Peyer's patch (tissue), 4 donors: ENCODE measurements at regions not wholly inside any gene's neighbourhood (a gene's known extent, or its start where the extent isn't known, plus 50 kb on each side); places are given as distances from the start of the nearest gene placed in this dataset.

ENCODE experiments used
- CTCF ChIP-seq, 6 experiments: fragments of 450-650 bp in 4 of 6; fragments of 200-600 bp in 2 of 6; sonication (generic) in 1 of 6; IDR thresholded peaks; one replicate each; pipeline ENCODE4 v1.5.1; 2017 to 2019; ENCODE audit warnings: antibody characterized with exemption in 6 of 6, mild to moderate bottlenecking in 3 of 6, moderate library complexity in 1 of 6
- POLR2A ChIP-seq, 2 donors: fragments of 450-650 bp; IDR thresholded peaks; one replicate each; pipeline ENCODE4 v1.5.1; 2017; ENCODE audit warnings: antibody characterized with exemption in 2 of 2, mild to moderate bottlenecking in 2 of 2, moderate library complexity in 2 of 2

- no peak for TF ChIP-seq POLR2A (IDR thresholded peaks at IDR 0.05)
- no peak for TF ChIP-seq CTCF (IDR thresholded peaks at IDR 0.05)
Observed at GRCh38 chr6:75023634-75024033, 182.2 kb downstream of the COL12A1 start.
